Endodermal cell (in vitro differentiated cells): ENCODE measurements at regions not wholly inside any gene's neighbourhood (a gene's known extent, or its start where the extent isn't known, plus 50 kb on each side); places are given as distances from the start of the nearest gene placed in this dataset.

Experiments
- DNase-seq: peaks from one replicate; pipeline ENCODE4 v3.0.0-alpha.2; 2017
- H3K27ac ChIP-seq: 2 replicates; pipeline ENCODE4 v1.5.1; 2013; ENCODE audit warnings: mild to moderate bottlenecking, low read depth, low read length, moderate library complexity
- H3K27me3 ChIP-seq: 2 replicates; pipeline ENCODE4 v1.6.1; 2013; ENCODE audit warnings: mild to moderate bottlenecking, low read length, moderate library complexity; ENCODE audit not compliant: insufficient read depth, control insufficient read depth, poor library complexity, severe bottlenecking
- H3K36me3 ChIP-seq: 2 replicates; pipeline ENCODE4 v1.7.0; 2013; ENCODE audit warnings: mild to moderate bottlenecking, low read length, moderate library complexity; ENCODE audit not compliant: control insufficient read depth, insufficient read depth
- H3K4me1 ChIP-seq: one replicate; pipeline ENCODE4 v1.7.0; 2013; ENCODE audit warnings: low read length; ENCODE audit not compliant: control insufficient read depth, insufficient read depth
- H3K4me3 ChIP-seq: 2 replicates; pipeline ENCODE4 v1.5.1; 2013; ENCODE audit warnings: mild to moderate bottlenecking, low read length, moderate library complexity
- H3K9ac ChIP-seq: 2 replicates; pipeline ENCODE4 v1.6.1; 2013; ENCODE audit warnings: mild to moderate bottlenecking, low read length, moderate library complexity; ENCODE audit not compliant: poor library complexity, severe bottlenecking; ENCODE audit errors: extremely low read depth
- H3K9me3 ChIP-seq: 2 replicates; pipeline ENCODE4 v1.6.1; 2013; ENCODE audit warnings: mild to moderate bottlenecking, low read length, moderate library complexity; ENCODE audit not compliant: control insufficient read depth
- H3K27ac Mint-ChIP-seq: 2 replicates; pipeline ENCODE4 v1.8.0; 2020; ENCODE audit warnings: mixed read lengths
- H3K27me3 Mint-ChIP-seq: 2 replicates; pipeline ENCODE4 v1.8.0; 2021; ENCODE audit warnings: mild to moderate bottlenecking, mixed read lengths; ENCODE audit not compliant: insufficient read depth
- H3K36me3 Mint-ChIP-seq: 2 replicates; pipeline ENCODE4 v1.8.0; 2020; ENCODE audit warnings: low read depth, mixed read lengths
- H3K4me1 Mint-ChIP-seq: 2 replicates; pipeline ENCODE4 v1.8.0; 2020; ENCODE audit warnings: mixed read lengths
- H3K4me3 Mint-ChIP-seq: 2 replicates; pipeline ENCODE4 v1.8.0; 2020; ENCODE audit warnings: mild to moderate bottlenecking, moderate library complexity, mixed read lengths
- H3K9me3 Mint-ChIP-seq: 2 replicates; pipeline ENCODE4 v1.8.0; 2020; ENCODE audit warnings: mild to moderate bottlenecking, mixed read lengths
- CTCF ChIP-seq: fragments of 200-600 bp; sonication (generic); conservative IDR thresholded peaks from 2 replicates; pipeline ENCODE4 v1.5.0; 2021; ENCODE audit warnings: antibody characterized with exemption, mild to moderate bottlenecking
- WGBS, 2 experiments: methylation state at CpG; one replicate each; pipeline versions ENCODE4 v1.1.5 to v1.1.7; 2013; ENCODE audit warnings: missing lambda C conversion rate in 2 of 2, mixed read lengths in 1 of 2; ENCODE audit not compliant: insufficient coverage in 1 of 2, insufficient read length in 1 of 2; 5-methylcytosine and 5-hydroxymethylcytosine counted together

GRCh38 chr2:145332210-145332898, 812.4 kb upstream of the ZEB2 start:
- H3K4me1 ChIP-seq = no peaks in the 10 kb centered on the region
- Mint-ChIP-seq H3K27ac (no peak overlapping the region), H3K27me3 (no peaks in the 10 kb centered on the region), H3K9me3 (no peaks in the 10 kb centered on the region), H3K4me3 (no peak overlapping the region), H3K36me3 (no peaks in the 10 kb centered on the region), H3K4me1 (no peaks in the 10 kb centered on the region)
- no peak overlapping the region for H3K9ac ChIP-seq
- no peak overlapping the region for H3K4me3 ChIP-seq
- no peaks in the 10 kb centered on the region for H3K36me3 ChIP-seq
- no peaks in the 10 kb centered on the region for H3K9me3 ChIP-seq
- no peak for DNase-seq
- no peak for TF ChIP-seq CTCF
- no peaks in the 10 kb centered on the region for H3K27me3 ChIP-seq
- no peak overlapping the region for H3K27ac ChIP-seq
- 71 to 83% methylated on average over 3 to 7 of the region's 7 CpGs for WGBS, 2 experiments

GRCh38 chr2:145329971-145330370, 810.1 kb upstream of the ZEB2 start:
- Histone ChIP-seq H3K9me3 (no peaks in the 10 kb centered on the region), H3K27ac (no peak overlapping the region), H3K27me3 (no peaks in the 10 kb centered on the region), H3K4me3 (no peak overlapping the region), H3K36me3 (no peaks in the 10 kb centered on the region), H3K9ac (no peak overlapping the region), H3K4me1 (no peaks in the 10 kb centered on the region)
- no peaks in the 10 kb centered on the region for H3K4me1 Mint-ChIP-seq
- no peaks in the 10 kb centered on the region for H3K27me3 Mint-ChIP-seq
- 89% methylated on average over 1 of the region's 1 CpG; no CpG with 5 or more reads in 1 of the 2 experiments for WGBS, 2 experiments
- H3K36me3 Mint-ChIP-seq = no peaks in the 10 kb centered on the region
- no peak overlapping the region for H3K27ac Mint-ChIP-seq
- DNase-seq = no peak
- TF ChIP-seq CTCF = no peak
- H3K4me3 Mint-ChIP-seq = no peak overlapping the region
- no peaks in the 10 kb centered on the region for H3K9me3 Mint-ChIP-seq

- TF ChIP-seq CTCF = no peak
- H3K4me3 ChIP-seq = no peak overlapping the region
- Mint-ChIP-seq H3K27ac (no peak overlapping the region), H3K4me1 (no peaks in the 10 kb centered on the region), H3K9me3 (no peaks in the 10 kb centered on the region), H3K4me3 (no peak overlapping the region), H3K36me3 (no peaks in the 10 kb centered on the region), H3K27me3 (no peaks in the 10 kb centered on the region)
- DNase-seq = no peak
- no peak overlapping the region for H3K9ac ChIP-seq
- H3K27me3 ChIP-seq = no peaks in the 10 kb centered on the region
- no peaks in the 10 kb centered on the region for H3K4me1 ChIP-seq
- no peak overlapping the region for H3K27ac ChIP-seq
- no peaks in the 10 kb centered on the region for H3K36me3 ChIP-seq
- WGBS, 2 experiments = 97% methylated on average over 4 of the region's 4 CpGs
- H3K9me3 ChIP-seq = no peaks in the 10 kb centered on the region
Measured at GRCh38 chr2:145325485-145325884, 805.6 kb upstream of the ZEB2 start.
